GM12878 (cell line): ENCODE measurements at regions not wholly inside any gene's neighbourhood (a gene's known extent, or its start where the extent isn't known, plus 50 kb on each side); places are given as distances from the start of the nearest gene placed in this dataset.

ENCODE experiments used
- ATAC-seq: fragments of 200-7000 bp; cut with Tn5 transposase; 3 replicates; pipeline ENCODE4 v1.9.1; 2020; ENCODE audit warnings: mild to moderate bottlenecking, moderate library complexity
- BruUV-seq: library from RNA; stranded (reverse); fragments of 400-500 nt; replicated peaks from 2 replicates; lab custom pipeline; 2021; lab: Mats Ljungman, UMichigan
- CTCF ChIA-PET: fragments of 300-600 bp; sonication (Branson Sonifier 250); formaldehyde crosslinking; extraction: SDS; loops from one replicate; lab custom pipeline; 2021; ENCODE audit warnings: inconsistent platforms; lab: Yijun Ruan, JAX
- POLR2A ChIA-PET: fragments of 350-600 bp; formaldehyde crosslinking; extraction: SDS; loops from one replicate; lab custom pipeline; 2021; ENCODE audit warnings: inconsistent platforms; lab: Charles Lee
- RAD21 ChIA-PET: fragments of 300-600 bp; sonication (Branson Sonifier 250); formaldehyde crosslinking; loops from one replicate; lab custom pipeline; 2023; ENCODE audit warnings: antibody characterized with exemption; ENCODE audit not compliant: unreplicated experiment; lab: Charles Lee
- SMC1A ChIA-PET: fragments of 300-600 bp; sonication (Branson Sonifier 250); formaldehyde crosslinking; loops from one replicate; lab custom pipeline; 2023; ENCODE audit not compliant: unreplicated experiment, uncharacterized antibody; lab: Charles Lee
- DNase-seq: peaks from one replicate; pipeline ENCODE4 v3.0.0-alpha.2; 2011; ENCODE audit warnings: low read depth, low spot score
- FAIRE-seq: peaks from 3 replicates; lab custom pipeline; 2011; peaks lifted over from hg19 to GRCh38; lab: Jason Lieb, UNC
- H2AFZ ChIP-seq: 2 replicates; pipeline ENCODE4 v1.6.0; 2011; ENCODE audit warnings: low read depth, low read length, control low read depth; ENCODE audit not compliant: control insufficient read depth
- H3K27ac ChIP-seq: 2 replicates; pipeline ENCODE4 v1.5.1; 2011; ENCODE audit warnings: control low read depth; ENCODE audit not compliant: control insufficient read depth, insufficient read depth
- H3K27me3 ChIP-seq, 2 experiments: replicated peaks in 1 of 2; 2 replicates each; pipeline versions ENCODE4 v1.6.0 to v1.6.1; 2011; ENCODE audit warnings: low read length in 1 of 2; ENCODE audit not compliant: control insufficient read depth in 2 of 2, insufficient read depth in 2 of 2
- H3K36me3 ChIP-seq, 2 experiments: 2 replicates each; pipeline ENCODE4 v1.5.1; 2011; ENCODE audit warnings: low read length in 1 of 2; ENCODE audit not compliant: control insufficient read depth in 2 of 2, insufficient read depth in 2 of 2
- H3K4me1 ChIP-seq: 2 replicates; pipeline ENCODE4 v1.6.1; 2011; ENCODE audit warnings: mild to moderate bottlenecking, low read length, moderate library complexity, mixed read lengths; ENCODE audit not compliant: control insufficient read depth, insufficient read depth
- H3K4me2 ChIP-seq: 2 replicates; pipeline ENCODE4 v1.6.0; 2011; ENCODE audit warnings: control low read depth; ENCODE audit not compliant: control insufficient read depth, insufficient read depth
- H3K4me3 ChIP-seq: fragments of 200-600 bp; sonication (generic); 2 replicates; pipeline ENCODE4 v1.5.1; 2016
- H3K79me2 ChIP-seq: 2 replicates; pipeline ENCODE4 v1.6.0; 2011; ENCODE audit warnings: low read length; ENCODE audit not compliant: control insufficient read depth, insufficient read depth
- H3K9ac ChIP-seq: 2 replicates; pipeline ENCODE4 v1.8.0; 2011; ENCODE audit warnings: low read length, control low read depth, mixed read lengths; ENCODE audit not compliant: control insufficient read depth, insufficient read depth
- H3K9me3 ChIP-seq: replicated peaks from 3 replicates; pipeline ENCODE4 v1.5.1; 2011; ENCODE audit warnings: mild to moderate bottlenecking, low read length; ENCODE audit not compliant: control insufficient read depth, insufficient read depth
- H4K20me1 ChIP-seq: 2 replicates; pipeline ENCODE4 v1.6.0; 2011; ENCODE audit not compliant: control insufficient read depth, insufficient read depth
- CTCF ChIP-seq, 3 experiments: IDR thresholded peaks in 2 of 3; conservative IDR thresholded peaks in 1 of 3; 2 replicates each; pipeline ENCODE4 v1.5.1; 2011; ENCODE audit warnings: low read depth in 3 of 3, low read length in 3 of 3, mild to moderate bottlenecking in 3 of 3, control low read depth in 2 of 3, moderate library complexity in 2 of 3, inconsistent platforms in 1 of 3, mixed read lengths in 1 of 3; ENCODE audit not compliant: control insufficient read depth in 2 of 3, insufficient read depth in 1 of 3; ENCODE audit errors: extremely low read depth in 1 of 3
- IKZF2 ChIP-seq, 2 experiments: fragments of 450-650 bp; IDR thresholded peaks; 2 replicates each; pipeline ENCODE4 v1.6.1; 2017; ENCODE audit warnings: mild to moderate bottlenecking in 2 of 2, moderate library complexity in 2 of 2
- KLF5 ChIP-seq: fragments of 450-650 bp; IDR thresholded peaks from 2 replicates; pipeline ENCODE4 v1.6.1; 2014; ENCODE audit warnings: mild to moderate bottlenecking; ENCODE audit not compliant: partially characterized antibody
- MTA2 ChIP-seq: fragments of 450-650 bp; IDR thresholded peaks from 2 replicates; pipeline ENCODE4 v1.6.1; 2016; ENCODE audit warnings: low read depth, mild to moderate bottlenecking, moderate library complexity
- RAD21 ChIP-seq: IDR thresholded peaks from 2 replicates; pipeline ENCODE4 v1.6.1; 2011; ENCODE audit warnings: mild to moderate bottlenecking, low read depth, low read length, moderate library complexity; ENCODE audit not compliant: insufficient read depth
- REST ChIP-seq: IDR thresholded peaks from 2 replicates; pipeline ENCODE4 v1.6.1; 2012; ENCODE audit warnings: mild to moderate bottlenecking, low read depth, low read length
- SMC3 ChIP-seq: IDR thresholded peaks from 2 replicates; pipeline ENCODE4 v1.6.1; 2011; ENCODE audit warnings: low read length, improper control_type of control experiment, borderline replicate concordance
- TCF7 ChIP-seq: IDR thresholded peaks from 2 replicates; pipeline ENCODE4 v1.6.1; 2014; ENCODE audit warnings: antibody characterized with exemption, borderline replicate concordance
- USF2 ChIP-seq: IDR thresholded peaks from 2 replicates; pipeline ENCODE4 v1.6.1; 2011; ENCODE audit warnings: low read depth, low read length, improper control_type of control experiment, borderline replicate concordance
- ZNF207 ChIP-seq: fragments of 450-650 bp; IDR thresholded peaks from 2 replicates; pipeline ENCODE4 v1.6.1; 2014; ENCODE audit warnings: antibody characterized with exemption, mild to moderate bottlenecking, borderline replicate concordance
- ZNF384 ChIP-seq: IDR thresholded peaks from 2 replicates; pipeline ENCODE4 v1.6.1; 2012; ENCODE audit warnings: low read depth, mild to moderate bottlenecking, low read length, improper control_type of control experiment, borderline replicate concordance
- WGBS: methylation state at CpG from one replicate; pipeline ENCODE4 v1.1.6; 2016; ENCODE audit warnings: low lambda C conversion rate; ENCODE audit not compliant: insufficient replicate concordance, insufficient coverage; ENCODE audit errors: missing lambda C conversion rate; 5-methylcytosine and 5-hydroxymethylcytosine counted together
- in situ Hi-C: fragments of 300-500 bp; cut with MboI; formaldehyde crosslinking; loops from 9 replicates; pipeline ENCODE4 v1.14.3; 2018; ENCODE audit warnings: mixed read lengths
- intact Hi-C: fragments of 100-400 bp; cut with micrococcal nuclease; formaldehyde crosslinking; loops from one replicate; pipeline ENCODE4 v1.14.2; 2022; ENCODE audit not compliant: unreplicated experiment

- 0 out of 2 replicates have a peak, but pooled peaks have one; percentile 14 for TF ChIP-seq MTA2
- TF ChIP-seq USF2 = no peak
- TF ChIP-seq IKZF2 (IDR thresholded peaks at IDR 0.05) = peak in 1 of 2 experiments; percentile 36; a peak in 2 of 4 replicates
- TF ChIP-seq ZNF384 = no peak
- no peak for TF ChIP-seq REST
- no peak for TF ChIP-seq ZNF207
- TF ChIP-seq, all 136 proteins: peak for 4
Measured at GRCh38 chr7:125326666-125327255, 397.1 kb upstream of the POT1 start (continued).

DNA sequence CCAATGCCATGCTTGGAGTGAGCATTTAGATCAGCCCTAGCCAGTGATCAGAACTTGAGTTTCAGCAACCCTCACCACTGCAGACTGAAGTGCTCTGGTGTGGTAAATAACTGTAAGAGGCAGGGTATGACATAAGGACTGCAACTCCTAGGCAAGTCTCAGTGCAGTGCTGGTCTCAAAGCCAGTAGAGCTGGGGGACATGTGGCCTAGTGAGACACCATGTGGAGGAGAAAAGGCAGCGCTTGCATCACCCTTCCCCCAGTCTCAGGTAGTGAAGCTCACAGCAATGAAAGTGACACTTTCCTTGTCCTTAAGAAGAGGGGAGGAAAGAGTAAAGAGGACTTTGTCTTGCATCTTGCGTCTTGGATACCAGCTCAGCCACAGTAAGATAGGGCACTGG, 386.8 kb upstream of the POT1 start:
- H2AFZ ChIP-seq = no peak overlapping the region
- BruUV-seq = no TSS peak
- no peak overlapping the region for H3K27ac ChIP-seq
- H3K9me3 ChIP-seq = no peaks in the 10 kb centered on the region
- SMC1A ChIA-PET = no interaction called here
- H4K20me1 ChIP-seq = no peaks in the 10 kb centered on the region
- no peaks in the 10 kb centered on the region for H3K36me3 ChIP-seq
- in situ Hi-C loops (no loop called here), intact Hi-C loops (loop anchor here (2.0 kb wide), 1 partner anchor 256 kb away; no protein-coding TSS in a partner anchor)
- no peak for FAIRE-seq
- H3K27me3 ChIP-seq = no peaks in the 10 kb centered on the region
- ATAC-seq = peak; percentile 92
- no peak overlapping the region for H3K4me3 ChIP-seq
- TF ChIP-seq SMC3 = peak; percentile 28; the same call in 1 of the 2 replicates
- TF ChIP-seq KLF5 = no peak
- peak in 1 of 3 experiments; percentile 38; a peak in 2 of 6 replicates for TF ChIP-seq CTCF (IDR thresholded peaks at IDR 0.05 in 2 of 3, conservative IDR thresholded peaks at IDR 0.05 in 1 of 3; ENCODE audit: control insufficient read depth in 2 of 3, extremely low read depth in 1 of 3, insufficient read depth in 1 of 3, low read depth in 3 of 3, low read length in 3 of 3)
- no peak for TF ChIP-seq TCF7
- peak; percentile 62 for TF ChIP-seq RAD21
- TF ChIP-seq, all 136 proteins: peak for 3
- ChIA-PET RAD21 (interaction anchor here (0.6 kb wide), 1 partner anchor 356 kb away, joined by 3 read pairs; no protein-coding TSS in a partner anchor), POLR2A (interaction anchor here (0.6 kb wide), 1 partner anchor 1290 kb away, joined by 7 read pairs; no protein-coding TSS in a partner anchor), CTCF (interaction anchor here (1.0 to 1.1 kb wide), 2 partner anchors 253 to 256 kb away, joined by 3 read pairs; no protein-coding TSS in a partner anchor)
- Histone ChIP-seq H3K4me2 (no peak overlapping the region), H3K79me2 (no peaks in the 10 kb centered on the region), H3K4me1 (no peaks in the 10 kb centered on the region), H3K9ac (no peak overlapping the region)
- no peak for DNase-seq
- 35% methylated on average over 2 of the region's 2 CpGs for WGBS
